Neural progenitor cell (in vitro differentiated cells): ENCODE measurements at regions not wholly inside any gene's neighbourhood (a gene's known extent, or its start where the extent isn't known, plus 50 kb on each side); places are given as distances from the start of the nearest gene placed in this dataset.
"Not testable (repeated sequence)": the region's sequence is repeated elsewhere in the genome, so short reads cannot be mapped to it uniquely, and the experiment has no call there.

ENCODE experiments used
- DNase-seq: peaks from one replicate; pipeline ENCODE4 v3.0.0-alpha.2; 2016; ENCODE audit warnings: low spot score
- H2AFZ ChIP-seq: fragments of 200-600 bp; sonication (generic); replicated peaks from 2 replicates; pipeline ENCODE4 v1.6.1; 2016; ENCODE audit warnings: antibody characterized with exemption
- H3F3A ChIP-seq: fragments of 200-600 bp; sonication (generic); 2 replicates; pipeline ENCODE4 v1.6.1; 2016; ENCODE audit warnings: antibody characterized with exemption, low read depth
- H3K27ac ChIP-seq: fragments of 200-600 bp; sonication (generic); 2 replicates; pipeline ENCODE4 v1.5.1; 2016; ENCODE audit warnings: mild to moderate bottlenecking
- H3K27me3 ChIP-seq: fragments of 200-600 bp; sonication (generic); 2 replicates; pipeline ENCODE4 v1.6.1; 2016; ENCODE audit warnings: mild to moderate bottlenecking, moderate library complexity
- H3K36me3 ChIP-seq: fragments of 200-600 bp; sonication (generic); 2 replicates; pipeline ENCODE4 v1.5.1; 2016
- H3K4me1 ChIP-seq: fragments of 200-600 bp; sonication (generic); 2 replicates; pipeline ENCODE4 v1.6.1; 2016; ENCODE audit warnings: mixed run types
- H3K4me2 ChIP-seq: fragments of 200-600 bp; sonication (generic); 2 replicates; pipeline ENCODE4 v1.6.1; 2016
- H3K4me3 ChIP-seq: fragments of 200-600 bp; sonication (generic); 2 replicates; pipeline ENCODE4 v1.5.1; 2016
- H3K79me2 ChIP-seq: fragments of 200-600 bp; sonication (generic); 2 replicates; pipeline ENCODE4 v1.6.1; 2016; ENCODE audit warnings: low read depth
- H3K9ac ChIP-seq: fragments of 200-600 bp; sonication (generic); 2 replicates; pipeline ENCODE4 v1.6.1; 2016
- H3K9me3 ChIP-seq: fragments of 200-600 bp; sonication (generic); 2 replicates; pipeline ENCODE4 v1.5.1; 2016; ENCODE audit warnings: low read depth
- H4K20me1 ChIP-seq: fragments of 200-600 bp; sonication (generic); 2 replicates; pipeline ENCODE4 v1.6.1; 2016; ENCODE audit warnings: low read depth
- H3K27ac Mint-ChIP-seq: 3 replicates; pipeline ENCODE4 v1.8.0; 2021; ENCODE audit warnings: mixed read lengths
- H3K27me3 Mint-ChIP-seq: 2 replicates; pipeline ENCODE4 v1.8.0; 2022; ENCODE audit warnings: low read depth, mild to moderate bottlenecking, inconsistent platforms, moderate library complexity, mixed read lengths; ENCODE audit not compliant: insufficient read depth
- H3K36me3 Mint-ChIP-seq: 3 replicates; pipeline ENCODE4 v1.8.0; 2021; ENCODE audit warnings: mixed read lengths
- H3K4me1 Mint-ChIP-seq: 3 replicates; pipeline ENCODE4 v1.8.0; 2021; ENCODE audit warnings: mixed read lengths
- H3K4me3 Mint-ChIP-seq: 3 replicates; pipeline ENCODE4 v1.8.0; 2021; ENCODE audit warnings: mild to moderate bottlenecking, moderate library complexity, mixed read lengths
- H3K9me3 Mint-ChIP-seq: 3 replicates; pipeline ENCODE4 v1.8.0; 2020; ENCODE audit warnings: mixed read lengths
- EZH2 ChIP-seq: fragments of 200-600 bp; sonication (generic); IDR thresholded peaks from 2 replicates; pipeline ENCODE4 v1.6.1; 2017; ENCODE audit warnings: antibody characterized with exemption, mild to moderate bottlenecking, moderate library complexity
- EZH2phosphoT487 ChIP-seq: fragments of 200-600 bp; sonication (generic); IDR thresholded peaks from 2 replicates; pipeline ENCODE4 v1.6.1; 2017; ENCODE audit warnings: antibody characterized with exemption
- TF ChIP-seq, protein P1 (sequence below): fragments of 200-600 bp; sonication (generic); IDR thresholded peaks from 2 replicates; pipeline ENCODE4 v1.5.1; 2017; ENCODE audit warnings: antibody characterized with exemption, mild to moderate bottlenecking

DNA sequence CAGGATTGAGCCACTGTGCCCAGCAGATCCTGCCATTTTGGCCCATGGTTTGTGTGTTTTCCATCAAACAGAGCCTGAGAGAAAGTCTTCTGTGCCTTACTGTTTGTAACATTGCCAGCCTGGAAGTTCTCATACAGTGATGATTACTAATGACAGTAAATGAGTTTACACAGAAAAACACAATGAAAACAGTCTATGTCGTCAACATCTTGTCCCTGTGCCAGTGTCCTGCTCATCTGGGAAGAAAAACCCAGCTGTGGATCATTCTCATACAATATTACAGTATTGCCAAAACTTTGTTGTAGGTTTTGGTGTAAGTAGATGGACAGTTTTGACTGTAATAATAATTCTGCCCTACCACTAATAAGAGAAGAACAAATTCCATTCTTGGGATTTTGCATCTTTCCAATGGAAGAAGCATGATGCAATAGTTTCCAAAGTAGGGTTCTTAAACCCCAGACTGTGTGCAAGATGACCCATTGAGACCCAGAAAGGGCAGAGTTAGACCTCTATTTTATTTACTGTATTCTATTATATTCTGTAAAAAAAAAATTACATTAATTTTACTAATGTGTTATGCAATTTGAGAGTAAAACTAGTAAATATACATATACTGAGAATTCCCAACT, 135.0 kb upstream of the JARID2 start:
- no peaks in the 10 kb centered on the region for H3K4me1 ChIP-seq
- H3K27me3 ChIP-seq = no peaks in the 10 kb centered on the region
- Mint-ChIP-seq H3K4me1 (peaks cover 13% of the 10 kb centered on the region), H3K9me3 (no peaks in the 10 kb centered on the region), H3K4me3 (no peak overlapping the region), H3K27ac (no peak overlapping the region), H3K27me3 (peaks cover 8% of the 10 kb centered on the region), H3K36me3 (no peaks in the 10 kb centered on the region)
- H3K4me2 ChIP-seq = no peak overlapping the region
- no peak overlapping the region for H2AFZ ChIP-seq
- no peak overlapping the region for H3K9ac ChIP-seq
- no peak overlapping the region for H3K4me3 ChIP-seq
- H3K27ac ChIP-seq = no peak overlapping the region
- no peaks in the 10 kb centered on the region for H3K36me3 ChIP-seq
- no peaks in the 10 kb centered on the region for H3K9me3 ChIP-seq
- no peak for DNase-seq
- H4K20me1 ChIP-seq = no peaks in the 10 kb centered on the region
- no peaks in the 10 kb centered on the region for H3F3A ChIP-seq
- no peaks in the 10 kb centered on the region for H3K79me2 ChIP-seq
- TF ChIP-seq EZH2 = no peak
- TF ChIP-seq, protein P1, sequence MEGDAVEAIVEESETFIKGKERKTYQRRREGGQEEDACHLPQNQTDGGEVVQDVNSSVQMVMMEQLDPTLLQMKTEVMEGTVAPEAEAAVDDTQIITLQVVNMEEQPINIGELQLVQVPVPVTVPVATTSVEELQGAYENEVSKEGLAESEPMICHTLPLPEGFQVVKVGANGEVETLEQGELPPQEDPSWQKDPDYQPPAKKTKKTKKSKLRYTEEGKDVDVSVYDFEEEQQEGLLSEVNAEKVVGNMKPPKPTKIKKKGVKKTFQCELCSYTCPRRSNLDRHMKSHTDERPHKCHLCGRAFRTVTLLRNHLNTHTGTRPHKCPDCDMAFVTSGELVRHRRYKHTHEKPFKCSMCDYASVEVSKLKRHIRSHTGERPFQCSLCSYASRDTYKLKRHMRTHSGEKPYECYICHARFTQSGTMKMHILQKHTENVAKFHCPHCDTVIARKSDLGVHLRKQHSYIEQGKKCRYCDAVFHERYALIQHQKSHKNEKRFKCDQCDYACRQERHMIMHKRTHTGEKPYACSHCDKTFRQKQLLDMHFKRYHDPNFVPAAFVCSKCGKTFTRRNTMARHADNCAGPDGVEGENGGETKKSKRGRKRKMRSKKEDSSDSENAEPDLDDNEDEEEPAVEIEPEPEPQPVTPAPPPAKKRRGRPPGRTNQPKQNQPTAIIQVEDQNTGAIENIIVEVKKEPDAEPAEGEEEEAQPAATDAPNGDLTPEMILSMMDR = no peak
- no peak for TF ChIP-seq EZH2phosphoT487

DNA sequence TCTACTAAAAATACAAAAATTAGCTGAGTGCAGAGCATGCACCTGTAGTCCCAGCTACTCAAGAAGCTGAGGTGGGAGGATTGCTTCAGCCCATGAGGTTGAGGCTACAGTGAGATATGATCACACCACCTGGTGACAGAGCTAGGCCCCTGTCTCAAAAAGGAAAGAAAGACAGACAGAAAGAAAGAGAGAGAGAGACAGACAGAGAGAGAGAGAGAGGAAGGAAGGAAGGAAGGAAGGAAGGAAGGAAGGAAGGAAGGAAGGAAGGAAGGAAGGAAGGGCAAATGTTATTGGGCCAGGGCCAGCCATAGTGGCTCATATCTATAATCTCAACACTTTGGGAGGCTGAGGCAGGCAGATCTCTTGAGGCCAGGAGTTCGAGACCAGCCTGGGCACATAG, 134.3 kb upstream of the JARID2 start:
- not testable (repeated sequence) for H3K4me1 ChIP-seq, H3K9me3 Mint-ChIP-seq, H3K36me3 Mint-ChIP-seq, H3K36me3 ChIP-seq, H4K20me1 ChIP-seq, H3K27ac ChIP-seq, H3K4me3 Mint-ChIP-seq, H3K4me2 ChIP-seq, H3K9me3 ChIP-seq, H3K27me3 ChIP-seq, H3K9ac ChIP-seq, H3K27me3 Mint-ChIP-seq, H3F3A ChIP-seq, H3K4me3 ChIP-seq, H3K27ac Mint-ChIP-seq, H2AFZ ChIP-seq, DNase-seq, H3K79me2 ChIP-seq
- peaks cover 12% of the 10 kb centered on the region for H3K4me1 Mint-ChIP-seq

DNA sequence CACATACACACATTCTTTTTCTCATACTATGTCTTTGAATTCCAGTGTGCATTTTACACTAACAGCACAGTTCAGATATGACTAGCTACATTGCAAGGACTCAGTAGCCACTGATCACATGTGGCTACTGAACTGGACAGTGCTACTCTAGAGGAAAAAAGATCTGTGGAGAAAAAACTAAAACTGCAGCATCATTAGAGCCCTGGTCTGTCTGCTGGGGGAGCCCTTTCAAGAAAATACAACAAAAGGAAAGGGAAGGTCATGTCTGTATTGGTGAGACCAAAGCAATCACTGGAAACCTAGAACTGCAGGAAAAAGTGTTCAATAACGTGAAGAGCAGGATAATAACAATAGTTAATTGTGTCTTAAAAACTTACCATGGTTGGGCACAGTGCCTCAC, 132.3 kb upstream of the JARID2 start:
- Histone ChIP-seq H3K79me2 (no peaks in the 10 kb centered on the region), H3K27me3 (no peaks in the 10 kb centered on the region), H3K36me3 (no peaks in the 10 kb centered on the region), H3F3A (no peaks in the 10 kb centered on the region), H3K27ac (no peak overlapping the region), H4K20me1 (no peaks in the 10 kb centered on the region), H3K4me3 (no peak overlapping the region), H3K9me3 (no peaks in the 10 kb centered on the region), H2AFZ (no peak overlapping the region), H3K4me2 (no peak overlapping the region), H3K9ac (no peak overlapping the region), H3K4me1 (no peaks in the 10 kb centered on the region)
- TF ChIP-seq, protein P1 = no peak
- no peak for TF ChIP-seq EZH2
- no peak for TF ChIP-seq EZH2phosphoT487
- no peak for DNase-seq
- no peaks in the 10 kb centered on the region for H3K9me3 Mint-ChIP-seq
- peaks cover 2% of the 10 kb centered on the region for H3K27me3 Mint-ChIP-seq
- H3K4me3 Mint-ChIP-seq = no peak overlapping the region
- H3K4me1 Mint-ChIP-seq = peaks cover 3% of the 10 kb centered on the region
- H3K27ac Mint-ChIP-seq = no peak overlapping the region
- H3K36me3 Mint-ChIP-seq = no peaks in the 10 kb centered on the region

DNA sequence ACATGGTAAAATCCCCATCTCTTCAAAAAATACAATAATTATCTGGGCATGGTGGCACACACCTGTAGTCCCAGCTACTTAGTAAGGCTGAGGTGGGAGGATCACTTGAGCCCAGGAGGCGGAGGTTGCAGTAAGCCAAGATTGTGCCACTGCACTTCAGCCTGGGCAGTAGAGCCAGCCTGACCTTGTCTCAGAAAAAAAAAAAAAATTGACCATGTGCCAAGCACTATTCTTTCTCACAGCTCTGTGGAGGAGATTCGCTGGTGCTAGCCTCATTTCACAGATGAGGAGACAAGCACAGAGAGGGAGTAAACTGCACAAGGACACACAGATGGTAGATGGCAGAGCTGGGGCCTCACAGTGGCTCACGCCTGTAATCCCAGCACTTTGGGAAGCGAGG, 131.8 kb upstream of the JARID2 start:
- Histone ChIP-seq H3K9me3 (no peaks in the 10 kb centered on the region), H3K27me3 (no peaks in the 10 kb centered on the region), H3K27ac (no peak overlapping the region), H3K4me1 (no peaks in the 10 kb centered on the region), H3K9ac (no peak overlapping the region), H3F3A (no peaks in the 10 kb centered on the region), H3K79me2 (no peaks in the 10 kb centered on the region), H2AFZ (no peak overlapping the region), H3K4me2 (no peak overlapping the region), H4K20me1 (no peaks in the 10 kb centered on the region), H3K4me3 (no peak overlapping the region), H3K36me3 (no peaks in the 10 kb centered on the region)
- no peak for DNase-seq
- peaks cover 3% of the 10 kb centered on the region for H3K4me1 Mint-ChIP-seq
- no peak overlapping the region for H3K4me3 Mint-ChIP-seq
- H3K9me3 Mint-ChIP-seq = no peaks in the 10 kb centered on the region
- H3K36me3 Mint-ChIP-seq = no peaks in the 10 kb centered on the region
- H3K27me3 Mint-ChIP-seq = peaks cover 2% of the 10 kb centered on the region
- TF ChIP-seq EZH2 = no peak
- TF ChIP-seq, protein P1 = no peak
- TF ChIP-seq EZH2phosphoT487 = no peak
- no peak overlapping the region for H3K27ac Mint-ChIP-seq
